ENCODE measurements at regions not wholly inside any gene's neighbourhood (a gene's known extent, or its start where the extent isn't known, plus 50 kb on each side); places are given as distances from the start of the nearest gene placed in this dataset.

DNA sequence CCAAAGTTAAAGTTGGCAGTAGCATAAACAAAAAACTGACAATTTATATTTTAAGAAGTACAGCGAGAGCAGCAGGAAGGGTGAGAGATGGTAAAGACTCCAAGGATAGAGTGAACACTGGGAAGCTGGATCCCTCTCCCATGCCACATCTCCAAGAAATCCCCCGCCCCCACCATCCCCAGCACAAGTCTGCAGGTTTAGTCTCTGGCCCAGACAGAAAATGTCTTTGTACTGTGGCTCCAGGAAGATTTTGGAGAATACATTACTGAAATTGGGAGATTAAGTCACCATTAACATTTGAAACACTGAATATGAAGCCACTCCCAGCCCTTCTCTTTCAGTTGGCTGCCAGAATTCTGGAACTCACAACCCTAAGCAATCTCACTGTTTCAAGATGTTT lies 140.3 kb downstream of the MACC1 start:
- TF ChIP-seq, protein P1, sequence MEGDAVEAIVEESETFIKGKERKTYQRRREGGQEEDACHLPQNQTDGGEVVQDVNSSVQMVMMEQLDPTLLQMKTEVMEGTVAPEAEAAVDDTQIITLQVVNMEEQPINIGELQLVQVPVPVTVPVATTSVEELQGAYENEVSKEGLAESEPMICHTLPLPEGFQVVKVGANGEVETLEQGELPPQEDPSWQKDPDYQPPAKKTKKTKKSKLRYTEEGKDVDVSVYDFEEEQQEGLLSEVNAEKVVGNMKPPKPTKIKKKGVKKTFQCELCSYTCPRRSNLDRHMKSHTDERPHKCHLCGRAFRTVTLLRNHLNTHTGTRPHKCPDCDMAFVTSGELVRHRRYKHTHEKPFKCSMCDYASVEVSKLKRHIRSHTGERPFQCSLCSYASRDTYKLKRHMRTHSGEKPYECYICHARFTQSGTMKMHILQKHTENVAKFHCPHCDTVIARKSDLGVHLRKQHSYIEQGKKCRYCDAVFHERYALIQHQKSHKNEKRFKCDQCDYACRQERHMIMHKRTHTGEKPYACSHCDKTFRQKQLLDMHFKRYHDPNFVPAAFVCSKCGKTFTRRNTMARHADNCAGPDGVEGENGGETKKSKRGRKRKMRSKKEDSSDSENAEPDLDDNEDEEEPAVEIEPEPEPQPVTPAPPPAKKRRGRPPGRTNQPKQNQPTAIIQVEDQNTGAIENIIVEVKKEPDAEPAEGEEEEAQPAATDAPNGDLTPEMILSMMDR (conservative IDR thresholded peaks at IDR 0.05) = no peak
- no peak for TF ChIP-seq EZH2 (IDR thresholded peaks at IDR 0.05; ENCODE audit: low read depth)
